NCI-H446 (cell line): ENCODE measurements at regions not wholly inside any gene's neighbourhood (a gene's known extent, or its start where the extent isn't known, plus 50 kb on each side); places are given as distances from the start of the nearest gene placed in this dataset.
A peak's percentile ranks its signal among the peaks of the same experiment; 100 is the strongest.

Experiments used
- DNase-seq, 2 experiments: peaks; one replicate each; lab custom pipeline; 2025; lab: John Stamatoyannopoulos, UW

- no peak for DNase-seq
Measured at GRCh38 chr18:26700728-26701127, 152.4 kb upstream of the KCTD1 start.

DNA sequence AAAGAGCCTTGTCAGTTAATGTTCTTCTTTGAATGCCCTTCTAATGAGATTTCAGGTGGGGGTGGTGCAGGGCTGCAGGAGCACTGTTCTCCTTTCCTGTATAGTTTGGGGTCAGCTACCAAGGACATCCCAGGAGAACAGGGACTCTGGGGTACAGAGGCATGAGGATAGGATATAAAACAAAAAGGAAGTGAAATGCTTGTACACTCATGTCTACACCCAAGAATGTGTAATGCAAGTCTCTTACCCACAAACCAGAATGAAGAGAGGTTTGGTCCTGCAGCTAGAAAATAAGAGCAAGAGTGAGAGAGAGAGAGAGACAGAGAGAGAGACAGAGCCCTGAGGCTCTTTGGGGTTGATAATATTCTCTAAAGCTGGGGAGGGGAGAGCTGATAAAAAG is 151.8 kb upstream of the KCTD1 start:
- DNase-seq = no peak

GRCh38 chr18:26697186-26697884 is 149.0 kb upstream of the KCTD1 start:
- no peak for DNase-seq

DNA sequence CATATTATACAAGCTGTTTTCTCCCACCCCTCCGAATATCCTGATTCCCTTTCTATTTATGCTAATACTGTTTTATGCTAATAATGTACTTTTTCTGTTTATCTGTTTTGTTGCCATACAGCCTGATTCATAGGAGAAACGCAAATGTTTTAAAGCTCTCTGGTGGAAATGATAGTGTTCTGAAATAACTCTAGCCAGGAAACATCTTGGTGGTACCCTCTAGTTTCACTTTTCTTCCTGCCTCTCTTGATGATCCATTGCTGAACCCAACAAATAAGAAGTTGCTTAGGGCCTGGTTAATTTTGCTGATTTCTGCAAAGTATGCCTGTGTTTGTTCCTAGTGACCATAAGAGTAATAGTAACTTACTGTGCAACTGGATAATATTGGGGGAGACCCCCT is 148.4 kb upstream of the KCTD1 start:
- no peak for DNase-seq

DNA sequence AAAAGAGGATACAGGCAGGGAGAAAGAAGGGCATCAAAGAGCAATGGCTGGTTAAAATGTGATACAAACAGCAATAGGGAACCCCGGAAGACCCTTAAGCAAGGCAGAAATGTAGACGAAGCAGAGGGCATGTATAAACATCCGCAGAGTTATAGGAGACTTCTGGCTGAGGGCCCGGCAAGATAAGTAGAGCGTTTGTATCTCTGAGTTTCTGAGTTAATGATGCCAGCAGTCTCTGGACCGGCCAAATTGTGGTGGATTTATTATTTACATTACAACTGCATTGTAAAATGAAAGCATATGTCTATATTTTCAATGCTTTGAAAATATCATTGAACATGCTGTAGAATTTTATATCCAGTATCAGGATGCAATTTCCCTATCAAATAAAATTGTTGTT is 148.0 kb upstream of the KCTD1 start:
- DNase-seq = no peak

DNA sequence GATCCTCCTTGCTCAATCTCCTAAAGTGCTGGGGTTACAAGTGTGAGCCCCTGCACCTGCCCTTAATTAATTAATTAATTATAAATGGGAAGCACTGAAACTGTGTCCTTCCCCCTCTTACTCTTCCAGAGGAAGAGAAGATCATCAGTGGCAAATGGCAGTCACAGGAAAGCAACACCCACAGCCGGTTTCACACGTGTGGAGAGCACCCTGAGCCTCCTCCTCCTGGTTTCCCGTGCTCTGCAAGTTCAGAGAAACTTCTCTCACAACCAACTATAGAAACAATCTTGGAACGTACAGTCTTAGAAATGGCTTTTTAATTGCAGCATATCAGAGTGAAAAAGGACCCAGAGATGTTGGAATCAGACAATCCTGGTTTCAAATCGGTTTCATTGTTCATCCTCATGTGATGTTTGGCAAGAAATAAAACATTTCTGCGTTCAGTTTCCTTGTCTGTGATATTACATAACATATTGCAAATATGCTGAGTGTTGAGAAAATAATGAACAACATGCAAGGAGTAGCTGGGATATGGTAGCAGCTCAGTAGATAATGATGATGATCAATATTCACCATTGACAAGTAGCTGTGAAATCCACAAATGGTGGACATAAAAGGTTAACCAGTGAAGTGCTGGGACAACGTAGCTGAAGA is 141.0 kb upstream of the KCTD1 start:
- no peak for DNase-seq

DNA sequence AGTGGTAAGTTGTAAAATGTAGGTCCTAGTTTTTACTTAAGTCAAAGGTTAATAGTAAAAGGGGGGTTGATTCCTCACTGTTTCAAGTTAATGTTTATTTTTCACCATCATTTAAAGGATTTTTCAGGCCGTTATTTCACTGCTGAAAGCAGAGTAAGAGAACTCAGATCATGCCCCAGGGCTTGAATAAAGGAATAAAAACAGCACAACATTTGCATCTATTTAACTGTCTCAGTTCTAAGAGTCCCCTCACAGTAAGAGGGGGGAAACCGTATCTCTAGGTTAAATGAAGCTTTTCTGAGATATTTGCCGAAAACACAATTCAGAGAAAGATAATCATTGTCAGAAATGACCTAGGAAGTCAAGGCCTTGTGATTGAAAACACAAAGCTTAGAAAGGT is 138.2 kb upstream of the KCTD1 start:
- no peak for DNase-seq

GRCh38 chr18:26685438-26686157 is 137.2 kb upstream of the KCTD1 start:
- no peak for DNase-seq

GRCh38 chr18:26677957-26678356 is 129.6 kb upstream of the KCTD1 start:
- DNase-seq = no peak

- DNase-seq = no peak
Measured at GRCh38 chr18:26667046-26667445, 118.7 kb upstream of the KCTD1 start.

DNA sequence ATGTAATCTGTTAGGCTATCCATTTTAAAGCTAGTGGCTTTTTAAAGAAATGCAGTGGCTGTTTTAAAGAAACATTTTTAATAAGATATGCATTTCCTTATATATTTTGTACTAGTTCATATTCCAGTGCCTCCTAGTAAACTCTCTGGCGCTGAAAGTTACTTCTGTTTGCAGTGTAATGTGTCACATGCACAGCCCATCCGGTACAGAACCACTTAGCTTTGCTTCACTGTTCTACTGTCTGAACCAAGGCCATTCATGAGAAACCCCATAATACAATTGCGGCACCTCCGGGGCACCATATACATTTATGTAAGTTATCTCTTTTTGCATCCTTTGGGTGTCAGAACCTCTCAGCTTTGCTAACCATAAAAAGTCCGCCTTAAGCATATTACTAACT is 114.6 kb upstream of the KCTD1 start:
- DNase-seq = no peak

GRCh38 chr18:26657631-26658581 is 109.6 kb upstream of the KCTD1 start:
- DNase-seq = no peak

GRCh38 chr18:26656944-26657536 is 108.7 kb upstream of the KCTD1 start:
- peak in 1 of 2 experiments; percentile 66 for DNase-seq

GRCh38 chr18:26656431-26656943 is 108.1 kb upstream of the KCTD1 start:
- DNase-seq = no peak

DNA sequence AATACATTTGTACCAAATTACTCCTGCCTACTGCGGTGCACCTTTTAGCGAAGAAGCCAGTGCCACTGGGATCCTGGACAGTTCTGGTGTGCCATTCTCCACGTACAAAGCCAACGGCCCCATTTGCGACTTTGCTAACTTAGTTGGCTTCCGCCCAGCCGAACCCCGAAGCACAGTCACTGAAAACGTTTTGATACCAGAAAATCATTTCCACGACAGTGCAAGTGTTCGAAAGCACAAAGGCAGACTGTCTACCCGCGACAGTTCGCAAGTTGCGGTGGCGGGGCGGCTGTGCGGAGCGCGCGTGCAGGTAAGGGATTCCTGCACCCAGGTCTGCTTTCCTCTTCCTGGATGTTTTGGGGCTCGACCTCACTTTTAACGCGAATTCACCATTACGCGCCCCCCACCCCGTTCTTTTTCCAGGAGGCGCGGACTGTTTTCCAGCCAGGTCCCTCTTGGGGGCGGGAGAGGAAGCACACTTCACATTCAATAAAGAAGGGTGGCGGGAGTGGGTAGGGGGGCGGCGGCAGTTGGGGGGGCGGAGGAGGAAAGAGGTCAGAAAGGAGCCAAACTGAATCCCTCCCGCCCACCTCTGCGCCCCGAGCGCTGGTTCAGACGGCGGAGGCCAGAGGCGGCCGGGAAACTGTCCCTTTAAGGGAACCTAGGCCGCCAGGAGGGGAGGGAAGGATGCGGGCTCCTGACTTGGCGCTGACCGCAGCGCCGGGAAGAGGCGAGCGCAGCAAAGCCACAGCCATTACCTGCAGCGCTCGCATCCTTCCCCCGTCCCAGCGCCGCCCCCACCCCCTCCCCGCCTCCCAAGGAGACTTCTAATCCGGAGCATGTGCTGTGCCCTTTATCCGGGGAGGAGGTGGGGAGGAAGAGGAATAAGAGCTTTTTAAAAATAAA is 107.4 kb upstream of the KCTD1 start:
- peak in 1 of 2 experiments; percentile 24 for DNase-seq

DNA sequence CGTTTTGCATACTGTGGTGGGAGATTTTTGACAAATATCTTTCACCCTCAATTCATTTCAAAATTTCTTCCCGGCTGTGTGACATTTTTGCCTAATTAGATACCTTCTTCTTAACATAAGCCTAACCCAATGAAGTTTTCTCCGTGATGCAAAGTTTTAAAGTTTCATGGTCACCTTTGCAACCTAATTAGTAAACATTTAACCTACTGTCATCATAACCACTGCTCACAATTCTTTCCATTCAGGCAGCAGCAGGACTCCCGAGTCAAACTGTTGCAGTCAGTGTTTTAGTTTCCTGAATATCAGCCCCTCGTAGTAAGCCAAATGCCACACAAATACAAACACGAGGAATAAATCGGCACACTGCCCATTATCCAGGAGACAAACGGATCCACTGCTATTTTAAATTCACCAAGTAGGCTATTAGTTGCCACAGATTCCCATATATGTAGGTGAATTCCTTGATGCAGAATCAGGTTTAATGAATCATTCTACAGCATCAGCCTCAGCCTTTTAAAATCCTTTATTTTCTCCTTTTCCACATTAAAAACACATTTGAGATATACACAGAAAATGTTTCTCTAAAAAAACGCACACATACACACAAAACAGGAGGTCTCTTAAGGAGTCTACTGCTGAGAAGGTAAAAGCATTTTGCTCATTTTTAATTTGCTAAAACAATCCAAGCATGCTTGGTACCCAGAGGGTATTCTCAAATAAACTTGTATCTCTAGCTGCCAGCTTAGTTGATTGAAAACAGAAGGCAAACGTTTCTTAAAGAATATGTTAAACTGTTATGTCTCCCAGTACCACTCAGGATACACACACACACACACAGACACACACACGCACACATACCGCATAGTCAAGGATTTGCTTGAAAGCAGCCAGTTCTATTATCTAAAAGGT is 106.5 kb upstream of the KCTD1 start:
- DNase-seq = no peak

GRCh38 chr18:26653943-26654615 is 105.7 kb upstream of the KCTD1 start:
- DNase-seq = no peak

- DNase-seq = no peak
Measured at GRCh38 chr18:26652501-26652900, 104.1 kb upstream of the KCTD1 start.
